Right ventricle myocardium inferior (tissue), 1 donor: ENCODE measurements at regions not wholly inside any gene's neighbourhood (a gene's known extent, or its start where the extent isn't known, plus 50 kb on each side); places are given as distances from the start of the nearest gene placed in this dataset.

ENCODE experiments used
- ATAC-seq: fragments of 200-7000 bp; cut with Tn5 transposase; one replicate; pipeline ENCODE4 v1.9.1; 2020; ENCODE audit warnings: mild to moderate bottlenecking, moderate library complexity
- DNase-seq: peaks from one replicate; pipeline ENCODE4 v3.0.0; 2021; ENCODE audit errors: missing footprints
- intact Hi-C: fragments of 100-400 bp; cut with DNase I; formaldehyde crosslinking; loops from one replicate; pipeline ENCODE4 v1.11.0; 2022
- donor health status: DM: no; HTN: yes; CAD: no; lungs with severe emphysema.

DNA sequence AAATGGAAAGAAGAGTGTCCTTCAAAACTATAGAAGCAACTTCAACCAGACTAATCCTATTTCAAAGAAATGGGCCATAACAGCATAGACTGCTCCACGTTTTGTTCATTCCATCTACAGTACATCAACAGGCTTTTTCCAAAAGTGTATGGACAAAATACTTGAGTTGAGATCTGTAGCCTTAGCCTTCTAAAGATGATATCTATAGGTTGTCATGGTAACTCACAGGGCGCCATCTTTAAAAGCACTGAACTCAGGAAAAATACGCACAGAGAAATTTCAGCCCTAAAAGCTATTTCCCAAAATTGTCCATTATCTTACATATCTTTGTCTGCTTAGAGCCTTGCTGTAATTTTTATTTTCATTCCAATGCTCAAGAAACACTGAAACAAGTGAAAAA lies 439.4 kb upstream of the NBEA start:
- DNase-seq (no peak), ATAC-seq (no peak)
- intact Hi-C loops, result no loop called here

DNA sequence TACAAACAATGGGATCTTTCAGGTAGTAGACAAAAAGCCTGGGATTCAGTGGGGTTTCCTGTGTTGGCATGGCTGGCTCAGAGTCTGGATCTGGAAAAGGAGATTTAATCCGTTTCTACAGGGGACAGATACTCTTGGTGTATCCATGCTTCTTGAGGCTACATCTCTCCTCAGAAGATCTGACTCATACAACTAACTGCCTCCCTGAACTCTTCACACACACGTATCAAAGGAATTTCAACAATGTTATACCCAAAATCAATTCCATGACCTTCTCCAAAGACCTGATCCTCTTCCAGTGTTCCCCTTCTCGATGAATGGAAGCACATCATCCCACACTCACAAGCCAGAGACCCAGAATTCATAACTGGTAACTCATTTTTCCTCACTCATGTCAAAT lies 435.3 kb upstream of the NBEA start:
- intact Hi-C loops, result no loop called here
- DNase-seq (no peak), ATAC-seq (no peak)

DNA sequence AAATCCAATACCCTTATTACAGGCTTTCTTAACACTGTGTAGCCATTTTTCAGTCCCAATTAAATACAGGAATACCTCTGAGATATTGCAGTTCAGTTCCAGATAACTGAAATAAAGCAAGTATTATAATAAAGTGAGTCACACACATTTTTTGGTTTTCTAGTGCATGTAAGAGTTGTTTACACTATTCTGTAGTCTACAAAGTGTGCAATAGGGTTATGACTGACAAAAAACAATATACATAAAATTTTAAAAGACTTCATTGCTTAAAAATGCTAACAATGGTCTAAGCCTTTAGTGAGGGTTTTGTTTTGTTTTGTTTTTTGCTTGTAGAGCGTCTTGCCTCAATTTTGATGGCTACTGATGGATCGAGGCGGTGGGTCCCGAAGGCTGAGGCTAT lies 434.4 kb upstream of the NBEA start:
- no peak for ATAC-seq
- no peak for DNase-seq
- intact Hi-C loops, result no loop called here

DNA sequence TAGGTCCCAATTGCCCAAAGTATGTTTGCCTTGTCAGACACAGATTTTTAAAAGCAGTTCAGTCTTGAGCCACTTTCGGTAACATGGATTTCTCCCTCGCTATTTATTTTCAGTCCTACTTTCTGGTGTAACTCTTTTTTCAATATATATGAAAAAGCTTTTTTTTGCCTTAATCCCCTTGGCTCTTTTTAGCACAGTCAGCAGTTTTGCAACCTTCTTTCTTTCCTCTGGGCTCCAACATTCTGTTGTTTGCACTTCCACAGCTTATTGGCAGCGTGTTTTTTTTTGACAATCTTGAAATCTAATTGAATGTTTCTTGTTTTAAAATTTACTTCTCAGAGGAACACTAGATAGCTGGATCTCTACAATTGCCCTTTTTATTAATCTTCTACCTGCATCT lies 429.3 kb upstream of the NBEA start:
- ATAC-seq (no peak), DNase-seq (no peak)
- intact Hi-C loops, result no loop called here

DNA sequence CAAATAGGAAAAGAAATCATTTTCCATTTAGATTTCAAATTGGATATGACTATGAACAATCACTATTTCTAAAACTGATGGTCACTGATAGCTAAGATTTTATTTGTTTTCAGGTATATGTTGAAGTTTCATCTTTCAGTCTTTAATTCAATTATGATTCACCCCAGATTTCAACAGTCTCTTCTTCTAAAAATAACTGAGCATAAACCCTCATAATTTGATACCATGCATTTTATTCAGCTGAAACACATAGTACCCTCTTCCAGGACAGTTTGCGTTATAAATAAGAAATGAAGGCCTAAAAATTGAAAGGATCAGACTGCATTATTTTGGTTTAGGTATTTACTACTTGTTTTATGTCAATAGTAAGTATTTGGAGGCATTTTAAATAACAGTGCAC lies 428.5 kb upstream of the NBEA start:
- intact Hi-C loops, result no loop called here
- DNase-seq, result no peak
- ATAC-seq, result no peak

DNA sequence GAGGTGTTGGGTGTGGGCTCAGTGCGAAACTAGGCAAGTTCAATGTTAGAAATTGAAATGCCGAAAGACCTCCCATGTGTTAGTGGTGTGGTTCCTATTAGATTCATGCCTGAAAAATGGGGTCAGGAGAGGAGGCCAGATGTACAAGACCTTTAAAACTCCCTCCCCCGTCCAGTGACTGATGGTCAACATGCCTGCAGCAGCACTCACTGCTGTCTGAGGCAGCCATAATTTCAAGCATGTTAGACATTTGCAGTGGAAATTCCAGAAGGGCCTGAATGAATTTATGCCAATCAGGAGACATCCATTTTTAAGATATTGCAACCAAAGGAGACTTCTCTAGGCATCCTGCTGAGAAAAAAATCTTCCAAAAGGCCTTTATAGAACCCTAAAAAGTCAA lies 426.9 kb upstream of the NBEA start:
- intact Hi-C loops, result no loop called here
- DNase-seq (no peak), ATAC-seq (no peak)

DNA sequence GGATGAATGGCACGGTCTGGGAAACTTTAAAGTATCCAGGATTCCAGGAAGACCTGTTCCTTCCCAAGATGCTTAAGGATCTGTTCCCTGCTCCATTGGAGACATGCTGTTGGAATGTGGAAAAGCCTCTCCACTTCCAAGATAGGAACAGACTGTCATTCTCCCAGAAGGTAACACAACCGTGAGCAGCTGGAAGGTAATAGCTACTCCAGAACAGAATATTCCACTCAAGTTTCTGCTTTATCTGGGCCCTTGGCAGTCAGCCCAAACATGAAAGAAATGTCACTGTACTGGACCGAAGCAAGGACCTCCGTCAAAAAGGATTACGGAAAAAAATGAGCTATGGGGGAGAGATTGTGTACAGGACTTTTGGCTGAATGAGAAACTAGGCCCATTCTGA lies 420.9 kb upstream of the NBEA start:
- ATAC-seq (no peak), DNase-seq (no peak)
- intact Hi-C loops, result no loop called here

DNA sequence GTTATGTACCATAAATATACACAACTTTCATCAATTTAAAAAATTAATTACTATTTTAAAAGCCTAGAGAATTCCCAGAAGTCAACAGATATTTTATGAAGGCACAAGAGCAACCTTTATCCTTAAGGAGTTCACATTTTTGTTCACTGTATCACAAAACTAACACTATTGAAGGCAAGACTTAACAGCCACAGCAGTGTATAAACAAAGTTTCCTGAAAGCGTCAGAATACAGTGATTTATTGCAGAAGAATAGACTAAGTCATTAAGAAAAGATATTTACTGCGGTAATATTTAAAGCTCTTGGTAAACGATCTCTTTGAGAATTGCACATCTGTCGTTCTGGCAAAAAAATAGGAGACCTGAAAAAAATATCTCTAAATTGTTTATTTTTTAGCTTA lies 419.3 kb upstream of the NBEA start:
- intact Hi-C loops, result no loop called here
- DNase-seq (no peak), ATAC-seq (no peak)

DNA sequence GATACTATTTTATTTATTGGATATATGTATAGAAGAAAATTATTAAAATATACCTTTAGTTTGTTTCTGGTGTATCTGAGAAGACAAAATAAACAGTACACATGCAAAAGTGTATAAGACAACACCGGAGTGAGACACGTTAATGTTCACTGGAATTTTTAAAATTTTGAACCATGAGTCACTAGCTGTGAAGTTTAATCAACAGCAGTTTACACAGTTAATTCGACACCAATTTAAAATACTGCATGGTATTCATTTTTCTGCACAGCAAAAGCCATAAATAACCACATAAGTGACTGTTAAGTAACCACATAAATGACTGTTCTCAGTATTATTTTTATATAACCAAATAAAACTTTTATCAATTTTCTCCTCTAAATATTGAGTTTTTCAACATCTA lies 418.7 kb upstream of the NBEA start:
- no peak for ATAC-seq
- DNase-seq, result no peak
- intact Hi-C loops, result no loop called here

DNA sequence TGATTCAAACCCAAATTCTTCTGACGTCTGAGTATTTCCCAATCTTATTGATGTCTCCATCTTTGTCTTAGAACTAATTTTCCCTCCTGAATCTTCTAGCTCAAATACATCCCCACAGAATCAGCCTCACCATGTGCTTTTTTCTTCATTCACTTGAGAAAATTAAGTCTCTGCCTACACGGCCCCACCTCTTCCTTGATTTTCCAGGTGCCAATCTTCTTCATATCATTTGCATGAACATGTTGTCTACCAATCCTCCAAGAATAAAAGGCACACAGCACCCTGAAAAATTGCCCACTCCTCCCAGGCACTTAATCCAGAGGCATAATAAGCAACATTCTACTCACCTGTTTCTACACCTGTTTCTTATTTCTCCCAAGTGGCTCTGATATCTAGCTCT lies 408.1 kb upstream of the NBEA start:
- ATAC-seq (no peak), DNase-seq (no peak)
- intact Hi-C loops, result no loop called here

DNA sequence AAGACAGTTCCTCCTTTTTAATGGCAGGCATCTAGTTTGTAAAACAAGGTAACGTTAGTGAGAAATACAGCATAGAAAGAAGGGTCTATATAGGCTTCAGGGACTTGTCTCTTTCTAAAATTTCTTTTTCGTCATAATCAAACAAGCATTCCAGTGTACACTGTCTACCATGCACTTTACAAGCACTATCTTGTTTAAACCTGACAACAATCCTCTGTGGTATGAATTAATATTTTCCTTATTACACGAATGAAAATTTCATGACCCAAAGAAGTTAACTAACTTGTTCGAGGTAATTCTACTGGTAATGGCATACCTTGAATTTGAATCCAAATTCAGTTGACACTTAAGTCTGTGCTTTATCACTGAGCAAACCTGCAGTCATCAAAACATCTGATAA lies 399.7 kb upstream of the NBEA start:
- intact Hi-C loops, result no loop called here
- DNase-seq, result no peak
- ATAC-seq, result no peak

DNA sequence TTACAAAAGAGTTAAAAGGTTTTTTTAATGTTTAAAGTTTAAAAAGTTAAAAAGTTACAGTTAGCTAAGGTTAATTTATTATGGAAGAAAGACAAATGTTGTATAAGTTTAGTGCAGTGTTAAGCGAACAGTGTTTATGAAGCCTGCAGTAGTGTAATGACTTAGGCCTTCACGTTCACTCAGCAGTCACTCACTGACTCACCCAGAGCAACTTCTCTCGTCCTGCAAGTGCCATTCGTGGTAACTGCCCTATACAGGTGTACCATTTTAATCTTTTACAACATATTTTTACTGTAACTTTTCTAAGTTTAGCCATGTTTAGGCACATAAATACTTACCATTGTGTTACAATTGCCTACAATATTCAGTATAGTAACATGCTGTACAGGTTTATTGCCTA lies 398.2 kb upstream of the NBEA start:
- intact Hi-C loops, result no loop called here
- no peak for DNase-seq
- ATAC-seq, result no peak

DNA sequence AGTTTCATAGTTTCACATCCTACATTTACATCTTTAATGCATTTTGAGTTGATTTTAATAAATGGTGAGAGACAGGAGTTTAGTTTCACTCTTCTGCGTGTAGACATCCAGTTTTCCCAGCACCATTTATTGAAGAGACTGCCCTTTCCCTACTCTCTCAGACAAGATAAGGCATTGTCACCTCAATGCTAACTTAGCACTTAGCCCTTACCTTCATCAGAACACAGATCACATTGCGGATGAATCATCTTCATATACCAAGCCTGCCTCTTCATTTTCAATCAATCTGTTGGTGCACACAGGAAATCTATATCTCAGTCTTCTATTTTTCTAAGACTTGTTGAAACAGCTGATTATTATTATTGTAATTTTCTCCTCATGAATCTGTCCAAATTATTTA lies 396.6 kb upstream of the NBEA start:
- no peak for ATAC-seq
- intact Hi-C loops, result no loop called here
- no peak for DNase-seq

DNA sequence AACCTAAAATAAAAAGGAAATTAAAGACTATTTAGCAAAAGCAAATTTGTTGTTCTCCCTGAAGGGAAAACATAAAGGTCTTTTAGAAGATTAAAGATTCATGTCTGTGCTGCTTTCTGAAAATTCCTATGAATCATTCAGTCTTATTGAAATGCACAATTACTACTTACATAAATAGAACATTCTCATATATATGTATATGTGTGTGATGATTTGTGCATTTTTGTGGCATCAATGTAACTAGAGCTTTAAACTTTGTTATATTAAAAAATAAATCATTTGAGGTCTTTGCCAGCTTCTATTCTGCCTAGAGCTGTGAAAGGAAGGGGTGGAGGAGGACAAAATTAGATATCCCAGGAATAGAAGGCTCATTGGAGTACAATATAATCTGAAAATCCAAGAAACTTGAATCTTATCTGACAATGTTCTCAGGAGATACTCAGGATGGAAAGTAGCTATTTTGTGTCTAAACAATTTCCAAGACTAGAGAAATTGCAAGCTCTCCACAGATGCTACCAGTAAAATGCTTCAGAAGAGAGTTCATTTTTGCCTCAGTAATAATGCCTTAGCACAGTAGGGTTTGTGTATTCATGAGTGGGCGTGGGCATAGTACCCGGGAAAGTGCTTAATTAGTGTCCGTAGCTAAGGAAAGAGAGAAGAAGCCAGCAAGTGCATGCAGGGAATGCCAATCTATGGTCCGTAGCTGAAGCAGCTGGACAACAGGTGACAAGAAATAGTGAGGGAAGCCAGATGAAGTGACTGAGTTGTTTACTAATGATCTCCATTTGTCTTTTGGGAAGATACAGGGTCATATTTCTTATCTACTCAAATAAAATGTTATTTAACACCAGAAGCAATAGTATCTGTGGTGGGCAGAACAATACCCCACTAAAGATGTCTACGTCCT lies 395.5 kb upstream of the NBEA start:
- no peak for ATAC-seq
- intact Hi-C loops, result no loop called here

DNA sequence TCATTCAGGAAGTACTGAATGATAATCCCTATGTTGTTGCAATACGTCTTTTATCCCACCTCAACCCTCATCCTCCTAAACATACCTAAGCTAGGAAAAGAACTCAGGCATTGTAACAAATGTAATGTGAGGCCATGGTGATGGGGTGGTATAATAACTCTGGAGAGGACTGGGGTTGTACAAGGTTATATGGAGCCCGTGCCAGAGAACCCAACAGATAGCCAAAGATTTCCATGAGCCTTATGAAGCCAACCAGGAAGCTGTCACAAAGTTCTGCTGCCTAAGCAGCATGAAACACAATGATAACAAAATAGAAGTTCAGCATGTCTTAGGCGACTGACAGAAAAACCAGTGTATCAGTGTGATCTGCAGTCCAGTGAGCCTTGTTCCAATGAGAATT lies 394.1 kb upstream of the NBEA start:
- no peak for DNase-seq

More for the DNA sequence above, 395.5 kb upstream of the NBEA start:
- no peak for DNase-seq

DNA sequence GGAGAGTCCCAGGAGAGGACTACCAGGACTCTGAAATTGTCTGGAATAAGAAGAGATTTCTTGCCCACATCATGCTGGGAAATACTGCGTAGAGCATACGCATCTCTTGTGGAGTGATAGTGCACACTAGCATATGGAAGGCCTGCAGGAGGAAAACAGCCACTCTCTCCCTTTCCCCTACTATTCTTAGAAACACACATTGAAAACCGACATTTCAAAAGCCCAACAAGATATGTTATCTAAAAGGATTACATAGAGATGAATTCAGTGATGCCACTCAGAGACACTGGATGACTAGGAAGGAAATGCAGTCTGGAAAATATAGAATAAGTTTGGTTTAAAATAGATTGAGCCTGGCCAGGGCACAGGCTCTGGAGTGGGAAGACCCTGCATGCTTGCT lies 388.7 kb upstream of the NBEA start:
- ATAC-seq (no peak), DNase-seq (no peak)
- intact Hi-C loops, result no loop called here

More for the DNA sequence above, 394.1 kb upstream of the NBEA start:
- intact Hi-C loops, result no loop called here
- no peak for ATAC-seq

DNA sequence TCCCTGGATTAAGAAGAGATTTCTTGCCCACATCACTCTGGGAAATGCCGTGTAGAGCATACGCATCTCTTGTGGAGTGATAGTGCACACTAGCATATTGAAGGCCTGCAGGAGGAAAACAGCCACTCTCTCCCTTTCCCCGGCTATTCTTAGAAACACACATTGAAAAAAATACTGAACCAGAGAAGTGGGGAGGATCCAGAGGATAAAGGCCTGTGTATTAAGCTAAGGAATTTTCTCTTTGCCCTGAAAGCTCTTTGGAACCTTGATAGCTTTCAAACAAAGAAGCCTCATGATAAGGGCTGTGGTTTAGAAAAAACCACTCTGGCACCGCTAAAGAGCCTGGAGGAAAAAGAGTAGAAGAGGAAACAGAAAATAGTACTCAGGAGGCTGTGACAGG lies 386.1 kb upstream of the NBEA start:
- ATAC-seq, result no peak
- no peak for DNase-seq
- intact Hi-C loops, result no loop called here

DNA sequence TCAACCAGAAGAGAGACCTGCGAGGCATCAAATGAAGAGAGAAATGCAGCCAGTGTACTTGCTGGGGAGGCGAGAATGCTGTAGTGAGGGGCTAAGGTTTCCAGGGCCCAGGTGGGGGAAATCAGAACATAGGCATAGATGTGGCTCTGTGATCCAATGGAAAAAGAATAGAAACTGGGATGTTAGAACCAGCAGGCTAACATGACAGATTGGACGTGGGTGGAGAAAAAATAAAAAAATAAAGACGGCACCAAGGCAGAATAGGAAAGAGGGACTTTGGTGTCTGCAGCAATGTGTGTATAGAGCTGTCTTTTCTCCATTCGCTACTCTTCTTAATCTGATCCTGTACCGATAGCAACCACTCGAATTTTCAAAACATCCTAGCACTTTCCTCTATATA lies 381.0 kb upstream of the NBEA start:
- intact Hi-C loops, result no loop called here
- DNase-seq (no peak), ATAC-seq (no peak)

DNA sequence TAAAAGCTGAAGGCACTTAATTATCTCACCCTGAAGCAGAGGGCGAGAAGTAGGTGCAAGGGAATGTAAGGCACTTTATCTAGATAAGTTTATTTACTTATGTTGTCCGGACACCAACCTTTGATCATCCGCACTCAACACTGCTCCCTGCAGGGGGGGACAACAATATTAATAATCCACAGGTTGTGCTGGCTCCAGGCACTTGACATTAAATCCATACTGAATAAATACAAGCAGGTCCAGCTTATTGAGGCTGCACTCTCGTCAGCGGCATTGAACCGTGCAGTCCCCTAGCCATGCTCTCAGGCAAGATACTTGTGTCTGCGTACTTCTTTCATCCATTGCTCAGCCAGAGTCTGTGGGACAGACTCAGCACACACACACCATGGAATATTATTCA lies 374.5 kb upstream of the NBEA start:
- ATAC-seq (no peak), DNase-seq (no peak)
- intact Hi-C loops, result no loop called here

DNA sequence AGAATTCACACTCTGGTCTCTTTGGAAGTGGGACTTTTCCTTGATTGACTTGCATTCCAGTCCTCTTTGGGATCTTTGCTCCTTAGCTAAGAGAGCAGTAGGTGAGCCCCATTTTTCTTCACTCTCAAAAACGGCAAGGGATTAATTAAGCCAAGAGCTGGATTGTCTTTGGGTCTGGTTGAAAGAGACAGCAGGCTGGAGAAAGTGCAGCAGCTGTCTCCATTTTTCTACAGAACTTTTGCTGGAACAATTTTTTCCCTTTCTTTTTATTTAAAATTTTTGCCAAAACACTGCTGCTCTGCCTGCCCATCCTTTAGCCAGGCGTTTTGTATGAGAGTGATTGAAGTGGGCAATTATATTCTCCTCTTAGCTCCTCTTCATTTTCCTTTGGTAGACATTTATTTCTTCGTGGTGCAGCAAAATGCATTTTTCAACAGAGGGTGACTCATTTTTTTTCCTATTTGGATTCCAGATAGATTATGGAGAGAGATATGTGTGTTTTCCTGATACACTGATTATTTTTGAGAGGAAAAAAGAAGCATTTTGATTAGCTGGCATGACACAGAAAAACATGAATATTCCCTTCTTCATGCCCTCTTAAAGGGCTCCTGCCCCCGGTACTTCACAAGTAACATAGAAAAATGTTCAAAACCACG lies 371.2 kb upstream of the NBEA start:
- intact Hi-C loops, result no loop called here
- ATAC-seq, result no peak
- DNase-seq, result no peak

DNA sequence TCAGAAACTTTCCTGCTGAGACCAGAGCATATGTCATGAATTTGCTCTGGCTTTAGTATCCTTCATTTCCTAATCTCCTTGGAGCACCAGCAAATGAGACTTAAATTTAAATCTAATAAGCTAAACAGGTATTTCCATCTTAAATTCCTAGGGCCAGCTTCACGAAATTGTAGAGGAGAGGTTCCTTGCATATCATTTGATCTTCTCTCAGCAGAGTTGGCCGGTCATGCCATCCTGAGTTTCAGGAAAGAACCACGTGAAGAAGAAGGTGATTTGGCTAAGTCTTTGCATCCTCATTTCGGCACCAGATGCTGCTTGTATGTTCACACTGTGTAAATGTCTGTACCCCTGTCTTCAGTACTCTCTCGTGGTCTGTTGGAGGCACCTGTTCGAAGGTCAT lies 370.4 kb upstream of the NBEA start:
- ATAC-seq (no peak), DNase-seq (no peak)
- intact Hi-C loops, result no loop called here
